GM12875 (cell line): ENCODE measurements at regions not wholly inside any gene's neighbourhood (a gene's known extent, or its start where the extent isn't known, plus 50 kb on each side); places are given as distances from the start of the nearest gene placed in this dataset.

Experiments
- H3K4me3 ChIP-seq: one replicate; pipeline ENCODE4 v1.5.1; 2011; ENCODE audit warnings: low read depth, low read length, control low read depth
- TF ChIP-seq, protein P1 (sequence below): IDR thresholded peaks from 2 replicates; pipeline ENCODE4 v1.5.1; 2011; ENCODE audit warnings: low read depth, mild to moderate bottlenecking, control low read depth, inconsistent platforms, low read length, moderate library complexity, borderline replicate concordance; ENCODE audit not compliant: insufficient read depth

DNA sequence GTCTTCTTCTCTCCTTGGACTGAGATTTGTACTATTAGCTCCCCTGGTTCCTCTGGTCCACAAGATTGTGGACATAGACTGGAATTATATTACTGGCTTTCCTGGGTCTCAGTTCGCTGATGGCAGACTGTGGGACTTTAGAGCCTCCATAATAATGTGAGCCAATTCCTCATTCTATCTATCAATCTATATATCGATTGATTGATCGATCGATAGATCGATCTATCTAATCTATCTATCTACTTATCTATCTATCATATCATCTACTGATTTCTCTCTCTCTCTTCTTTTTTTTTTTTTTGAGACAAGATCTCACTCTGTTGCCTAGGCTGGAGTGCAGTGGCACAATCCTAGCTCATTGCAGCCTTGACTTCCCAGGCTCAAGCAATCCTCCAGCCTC, 51.5 kb upstream of the DDR1 start:
- TF ChIP-seq, protein P1, sequence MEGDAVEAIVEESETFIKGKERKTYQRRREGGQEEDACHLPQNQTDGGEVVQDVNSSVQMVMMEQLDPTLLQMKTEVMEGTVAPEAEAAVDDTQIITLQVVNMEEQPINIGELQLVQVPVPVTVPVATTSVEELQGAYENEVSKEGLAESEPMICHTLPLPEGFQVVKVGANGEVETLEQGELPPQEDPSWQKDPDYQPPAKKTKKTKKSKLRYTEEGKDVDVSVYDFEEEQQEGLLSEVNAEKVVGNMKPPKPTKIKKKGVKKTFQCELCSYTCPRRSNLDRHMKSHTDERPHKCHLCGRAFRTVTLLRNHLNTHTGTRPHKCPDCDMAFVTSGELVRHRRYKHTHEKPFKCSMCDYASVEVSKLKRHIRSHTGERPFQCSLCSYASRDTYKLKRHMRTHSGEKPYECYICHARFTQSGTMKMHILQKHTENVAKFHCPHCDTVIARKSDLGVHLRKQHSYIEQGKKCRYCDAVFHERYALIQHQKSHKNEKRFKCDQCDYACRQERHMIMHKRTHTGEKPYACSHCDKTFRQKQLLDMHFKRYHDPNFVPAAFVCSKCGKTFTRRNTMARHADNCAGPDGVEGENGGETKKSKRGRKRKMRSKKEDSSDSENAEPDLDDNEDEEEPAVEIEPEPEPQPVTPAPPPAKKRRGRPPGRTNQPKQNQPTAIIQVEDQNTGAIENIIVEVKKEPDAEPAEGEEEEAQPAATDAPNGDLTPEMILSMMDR = no peak
- no peak overlapping the region for H3K4me3 ChIP-seq

GRCh38 chr6:30830438-30830837, 53.9 kb upstream of the DDR1 start:
- TF ChIP-seq, protein P1 = no peak

DNA sequence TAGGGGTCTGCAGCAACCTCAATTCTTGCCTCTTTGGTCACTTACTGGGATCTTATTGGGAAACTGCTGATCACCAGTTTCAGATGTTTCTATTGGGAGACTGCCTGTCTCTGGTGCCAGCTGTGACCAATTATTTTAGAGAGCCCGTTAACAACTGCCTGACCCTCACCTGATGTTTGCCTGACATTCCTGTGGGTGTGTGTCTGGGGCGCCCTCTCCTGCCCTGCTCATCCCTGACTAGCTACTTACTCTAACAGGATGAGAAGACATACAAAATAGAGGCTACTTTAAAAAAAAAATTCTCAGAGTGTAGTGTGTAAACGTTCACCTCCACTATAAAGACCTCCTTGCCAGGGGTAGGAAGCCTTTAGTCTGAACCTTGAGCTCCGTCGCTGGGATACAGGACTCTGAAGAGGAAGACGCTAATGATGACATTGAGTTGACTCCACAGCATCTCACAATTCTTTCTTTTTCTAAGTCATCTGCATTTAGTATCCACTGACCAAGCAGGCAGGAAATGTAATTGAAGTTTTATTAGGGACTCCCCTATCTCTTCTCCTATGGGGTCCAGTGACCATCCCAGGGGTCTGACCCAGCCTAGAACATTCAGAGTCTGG, 54.6 kb upstream of the DDR1 start:
- no peak overlapping the region for H3K4me3 ChIP-seq
- TF ChIP-seq, protein P1 = 0 out of 2 replicates have a peak, but pooled peaks have one; percentile 3

More at GRCh38 chr6:30830438-30830837, 53.9 kb upstream of the DDR1 start:
- no peak overlapping the region for H3K4me3 ChIP-seq

DNA sequence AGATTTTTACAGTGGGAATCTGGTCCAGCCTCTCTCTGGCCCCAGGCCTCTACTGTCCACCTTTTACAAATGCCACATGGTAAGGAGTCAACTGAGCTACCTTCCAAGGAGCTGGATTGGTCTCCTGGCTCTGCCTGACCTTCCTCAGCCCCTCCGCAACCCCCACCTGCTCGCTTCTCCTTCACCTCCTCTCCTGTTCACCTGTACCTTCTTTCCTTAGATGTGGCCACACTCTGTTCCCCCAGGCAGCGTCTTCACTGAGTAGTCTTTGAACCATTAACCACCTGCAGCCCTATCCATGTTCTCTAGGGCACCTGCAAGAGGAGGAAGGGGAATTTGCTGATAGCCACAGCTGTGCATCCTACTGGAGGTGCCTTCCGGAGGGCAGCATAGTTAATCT, 55.3 kb upstream of the DDR1 start:
- H3K4me3 ChIP-seq = no peak overlapping the region
- TF ChIP-seq, protein P1 = no peak

- TF ChIP-seq, protein P1 = peak; percentile 81
- no peak overlapping the region for H3K4me3 ChIP-seq
These were observed 56.0 kb upstream of the DDR1 start for GRCh38 chr6:30828027-30828962.

DNA sequence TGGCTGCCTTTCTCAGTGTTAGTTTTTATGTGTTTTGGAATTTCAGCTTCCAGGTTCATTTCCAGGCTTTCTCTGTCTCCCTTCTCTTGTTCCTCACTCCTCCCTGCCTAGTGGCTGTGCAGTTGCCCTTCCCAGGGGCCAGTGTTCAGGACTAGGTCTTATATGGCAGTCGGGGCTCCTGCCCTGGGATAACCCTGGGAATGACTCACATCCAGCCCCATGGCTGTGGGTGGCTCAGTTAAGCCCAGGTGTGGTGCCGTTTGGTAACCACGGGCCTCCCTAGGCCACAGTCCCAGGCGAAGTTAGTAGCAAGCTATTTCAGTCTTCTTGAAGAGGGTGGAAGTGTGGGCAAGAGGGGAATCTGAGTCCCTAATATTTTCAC, 57.4 kb upstream of the DDR1 start:
- no peak overlapping the region for H3K4me3 ChIP-seq
- TF ChIP-seq, protein P1 = no peak
